D341Med (cell line): ENCODE measurements at regions not wholly inside any gene's neighbourhood (a gene's known extent, or its start where the extent isn't known, plus 50 kb on each side); places are given as distances from the start of the nearest gene placed in this dataset.

Source experiments
- DNase-seq: peaks from one replicate; pipeline ENCODE4 v3.0.0; 2012; ENCODE audit warnings: low spot score

GRCh38 chr21:15241997-15242736 is 177.4 kb upstream of the NRIP1 start:
- no peak for DNase-seq

GRCh38 chr21:15242906-15243305 is 178.1 kb upstream of the NRIP1 start:
- no peak for DNase-seq

GRCh38 chr21:15243406-15243805 is 178.6 kb upstream of the NRIP1 start:
- DNase-seq = no peak

- no peak for DNase-seq
Measured at GRCh38 chr21:15247613-15248012, 182.8 kb upstream of the NRIP1 start.

GRCh38 chr21:15249285-15249993 is 184.6 kb upstream of the NRIP1 start:
- DNase-seq = no peak

- no peak for DNase-seq
Measured at GRCh38 chr21:15250384-15250783, 185.6 kb upstream of the NRIP1 start.

GRCh38 chr21:15252431-15252830 is 187.6 kb upstream of the NRIP1 start:
- no peak for DNase-seq

GRCh38 chr21:15254111-15254510 is 189.3 kb upstream of the NRIP1 start:
- no peak for DNase-seq

- no peak for DNase-seq
Measured at GRCh38 chr21:15255261-15255660, 190.5 kb upstream of the NRIP1 start.

- no peak for DNase-seq
Measured at GRCh38 chr21:15255763-15256162, 191.0 kb upstream of the NRIP1 start.

GRCh38 chr21:15256996-15257395 is 192.2 kb upstream of the NRIP1 start:
- no peak for DNase-seq

- DNase-seq = no peak
Measured at GRCh38 chr21:15257646-15258045, 192.8 kb upstream of the NRIP1 start.

- DNase-seq = no peak
Measured at GRCh38 chr21:15259824-15260223, 195.0 kb upstream of the NRIP1 start.

GRCh38 chr21:15260604-15261003 is 195.8 kb upstream of the NRIP1 start:
- no peak for DNase-seq

GRCh38 chr21:15264084-15264665 is 199.4 kb upstream of the NRIP1 start:
- DNase-seq = no peak

- DNase-seq = no peak
Measured at GRCh38 chr21:15272171-15272570, 207.4 kb upstream of the NRIP1 start.

- no peak for DNase-seq
Measured at GRCh38 chr21:15272591-15272990, 207.8 kb upstream of the NRIP1 start.

- DNase-seq = no peak
Measured at GRCh38 chr21:15273244-15273643, 208.4 kb upstream of the NRIP1 start.

- no peak for DNase-seq
Measured at GRCh38 chr21:15274701-15275485, 210.1 kb upstream of the NRIP1 start.

GRCh38 chr21:15275615-15276235 is 210.9 kb upstream of the NRIP1 start:
- no peak for DNase-seq

- DNase-seq = no peak
Measured at GRCh38 chr21:15276243-15276642, 211.4 kb upstream of the NRIP1 start.

GRCh38 chr21:15277466-15277865 is 212.7 kb upstream of the NRIP1 start:
- no peak for DNase-seq
